Testis (tissue), 2 donors: ENCODE measurements at regions not wholly inside any gene's neighbourhood (a gene's known extent, or its start where the extent isn't known, plus 50 kb on each side); places are given as distances from the start of the nearest gene placed in this dataset.

Source experiments
- DNase-seq: peaks from one replicate; pipeline ENCODE4 v3.0.0-alpha.2; 2019
- H3K27ac ChIP-seq, 2 donors: fragments of 200-600 bp; sonication (generic); one replicate each; pipeline ENCODE4 v1.5.1; 2019
- H3K27me3 ChIP-seq: fragments of 200-600 bp; sonication (generic); one replicate; pipeline ENCODE4 v1.5.1; 2019
- H3K36me3 ChIP-seq: fragments of 200-600 bp; sonication (generic); one replicate; pipeline ENCODE4 v1.5.1; 2017; ENCODE audit warnings: low read depth; ENCODE audit errors: missing control alignments
- H3K4me1 ChIP-seq: fragments of 200-600 bp; sonication (generic); one replicate; pipeline ENCODE4 v1.5.1; 2019
- H3K4me3 ChIP-seq, 2 donors: fragments of 200-600 bp; sonication (generic); one replicate each; pipeline ENCODE4 v1.5.1; 2017 to 2019
- H3K9me3 ChIP-seq: fragments of 200-600 bp; sonication (generic); one replicate; pipeline ENCODE4 v1.5.1; 2017
- CTCF ChIP-seq, 3 experiments: fragments of 450-650 bp in 2 of 3; fragments of 200-600 bp in 1 of 3; sonication (generic) in 1 of 3; IDR thresholded peaks; one replicate each; pipeline ENCODE4 v1.5.1; 2016 to 2019; ENCODE audit warnings: antibody characterized with exemption in 3 of 3, mild to moderate bottlenecking in 2 of 3, moderate library complexity in 1 of 3
- POLR2A ChIP-seq: fragments of 450-650 bp; IDR thresholded peaks from one replicate; pipeline ENCODE4 v1.6.1; 2017; ENCODE audit warnings: antibody characterized with exemption, mild to moderate bottlenecking, moderate library complexity
- WGBS, 2 donors: methylation state at CpG; one replicate each; pipeline ENCODE4 v1.1.5; 2018; 5-methylcytosine and 5-hydroxymethylcytosine counted together
- intact Hi-C: fragments of 100-400 bp; cut with DNase I; formaldehyde crosslinking; loops from one replicate; pipeline ENCODE4 v1.15.1; 2023; ENCODE audit warnings: low total_unique reads

- no peak overlapping the region for H3K27ac ChIP-seq
- H3K36me3 ChIP-seq, result no peaks in the 10 kb centered on the region
- H3K9me3 ChIP-seq, result no peaks in the 10 kb centered on the region
Measured at GRCh38 chr10:58140691-58141347, 126.9 kb downstream of the IPMK start.

GRCh38 chr10:58140054-58140453 is 127.6 kb downstream of the IPMK start:
- H3K36me3 ChIP-seq, result no peaks in the 10 kb centered on the region
- TF ChIP-seq CTCF (IDR thresholded peaks at IDR 0.05) (no peak), POLR2A (no peak)
- intact Hi-C loops, result no loop called here
- no peak for DNase-seq
- H3K4me1 ChIP-seq, result no peaks in the 10 kb centered on the region
- H3K27me3 ChIP-seq, result no peaks in the 10 kb centered on the region
- H3K9me3 ChIP-seq, result no peaks in the 10 kb centered on the region
- H3K27ac ChIP-seq, result no peak overlapping the region
- H3K4me3 ChIP-seq, result no peak overlapping the region
- 84 to 86% methylated on average over 2 of the region's 2 CpGs for WGBS, 2 donors

More at GRCh38 chr10:58140691-58141347, 126.9 kb downstream of the IPMK start:
- Histone ChIP-seq H3K4me1 (no peaks in the 10 kb centered on the region), H3K4me3 (no peak overlapping the region), H3K27me3 (no peaks in the 10 kb centered on the region)
- TF ChIP-seq POLR2A (no peak), CTCF (IDR thresholded peaks at IDR 0.05) (no peak)
- DNase-seq, result no peak
- WGBS, 2 donors, result 69% methylated on average over 5 of the region's 5 CpGs
- intact Hi-C loops, result no loop called here

- intact Hi-C loops, result no loop called here
- no peak for TF ChIP-seq CTCF (IDR thresholded peaks at IDR 0.05)
- no peak for TF ChIP-seq POLR2A
Measured at GRCh38 chr10:58137813-58138212, 129.9 kb downstream of the IPMK start.

GRCh38 chr10:58115218-58116050 is 152.3 kb downstream of the IPMK start:
- Histone ChIP-seq H3K27ac (no peak overlapping the region), H3K36me3 (no peaks in the 10 kb centered on the region), H3K27me3 (no peaks in the 10 kb centered on the region), H3K9me3 (no peaks in the 10 kb centered on the region), H3K4me1 (no peaks in the 10 kb centered on the region), H3K4me3 (no peak overlapping the region)
- intact Hi-C loops, result no loop called here
- DNase-seq, result no peak
- 88 to 89% methylated on average over 9 of the region's 9 CpGs for WGBS, 2 donors
- no peak for TF ChIP-seq POLR2A
- TF ChIP-seq CTCF (IDR thresholded peaks at IDR 0.05), result no peak

More at GRCh38 chr10:58137813-58138212, 129.9 kb downstream of the IPMK start:
- Histone ChIP-seq H3K9me3 (no peaks in the 10 kb centered on the region), H3K4me3 (no peak overlapping the region), H3K36me3 (no peaks in the 10 kb centered on the region), H3K4me1 (no peaks in the 10 kb centered on the region), H3K27me3 (no peaks in the 10 kb centered on the region), H3K27ac (no peak overlapping the region)
- DNase-seq, result no peak
- whole genome bisulfite sequencing, 2 donors, result 61 to 66% methylated on average over 5 of the region's 5 CpGs
